ENCODE measurements at regions not wholly inside any gene's neighbourhood (a gene's known extent, or its start where the extent isn't known, plus 50 kb on each side); places are given as distances from the start of the nearest gene placed in this dataset.

DNA sequence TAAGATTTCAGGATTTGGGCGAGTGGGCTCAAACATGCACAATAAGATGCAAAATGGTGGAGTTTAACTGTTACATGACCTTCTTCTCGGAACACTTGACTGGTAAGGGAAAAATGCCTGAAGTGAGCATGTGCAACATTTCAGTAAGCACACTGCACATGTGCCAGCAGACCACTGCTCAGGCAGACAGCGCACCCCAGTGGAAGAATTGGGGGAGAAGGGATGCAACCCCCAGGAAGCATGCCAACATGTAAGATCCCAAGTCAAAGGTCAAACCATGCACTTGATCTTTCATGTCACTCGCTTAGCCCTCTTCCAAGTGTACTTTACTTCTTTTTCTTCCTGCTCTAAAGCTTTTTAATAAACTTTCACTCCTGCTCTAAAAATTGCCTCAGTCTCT, 256.3 kb downstream of the CENPC start:
- Histone ChIP-seq H3K4me1 (ENCODE audit: control insufficient read depth in 1 of 2, insufficient read depth in 2 of 2, low read length in 2 of 2) (no peaks in the 10 kb centered on the region), H2AFZ (ENCODE audit: insufficient read depth, low read length, poor library complexity) (no peak overlapping the region), H3K27me3 (ENCODE audit: insufficient read depth, low read length) (no peaks in the 10 kb centered on the region), H3K9ac (ENCODE audit: low read length) (no peak overlapping the region), H3K14ac (ENCODE audit: low read length) (no peak overlapping the region), H2BK12ac (ENCODE audit: low read length) (no peak overlapping the region), H4K12ac (ENCODE audit: low read depth, low read length) (no peak overlapping the region), H3K79me2 (ENCODE audit: control insufficient read depth, insufficient read depth, low read length, poor library complexity) (no peaks in the 10 kb centered on the region), H4K91ac (ENCODE audit: low read depth, low read length) (no peak overlapping the region), H4K8ac (ENCODE audit: low read depth, low read length) (no peak overlapping the region), H2BK120ac (ENCODE audit: insufficient read depth, low read length, poor library complexity) (no peak overlapping the region), H2BK5ac (ENCODE audit: low read depth, low read length, poor library complexity) (no peak overlapping the region), H3K9me3 (ENCODE audit: insufficient read depth, low read depth, low read length) (peaks cover 7% of the 10 kb centered on the region), H3K4me3 (ENCODE audit: low read depth, low read length) (no peak overlapping the region), H3K4ac (ENCODE audit: low read depth, low read length) (no peak overlapping the region), H3K23ac (ENCODE audit: low read length) (no peak overlapping the region), H3K18ac (ENCODE audit: low read length) (no peak overlapping the region), H3K79me1 (ENCODE audit: low read length) (no peaks in the 10 kb centered on the region), H3K36me3 (ENCODE audit: control insufficient read depth in 1 of 2, insufficient read depth in 2 of 2, low read length in 2 of 2) (no peaks in the 10 kb centered on the region), H3K4me2 (ENCODE audit: low read length) (no peak overlapping the region), H2AK5ac (ENCODE audit: low read length) (no peak overlapping the region), H3K27ac (ENCODE audit: low read depth, low read length) (no peak overlapping the region)
- DNase-seq, result no peak
- no CpG with 5 or more reads among the region's 4 CpGs for WGBS (ENCODE audit: extremely low coverage, insufficient coverage, insufficient read length)

DNA sequence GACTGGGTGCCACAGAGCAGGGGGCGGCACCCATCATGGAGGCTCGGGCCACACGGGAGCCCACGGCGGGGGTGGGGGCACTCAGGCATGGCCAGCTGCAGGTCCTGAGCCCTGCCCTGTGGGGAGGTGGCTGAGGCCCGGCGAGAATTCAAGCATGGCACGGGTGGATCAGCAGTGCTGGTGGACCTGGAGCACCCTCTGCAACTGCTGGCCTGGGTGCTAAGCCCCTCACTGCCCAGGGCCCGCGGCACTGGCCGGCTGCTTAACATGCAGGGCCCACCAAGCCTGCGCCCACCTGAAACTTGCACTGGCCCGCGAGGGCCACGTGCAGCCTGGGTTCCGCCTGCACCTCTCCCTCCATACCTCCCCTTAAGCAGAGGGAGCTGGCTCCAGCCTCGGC, 258.6 kb downstream of the CENPC start:
- H3K4me1 ChIP-seq (ENCODE audit: control insufficient read depth in 1 of 2, insufficient read depth in 2 of 2, low read length in 2 of 2), result no peaks in the 10 kb centered on the region
- no peaks in the 10 kb centered on the region for H3K27me3 ChIP-seq (ENCODE audit: insufficient read depth, low read length)
- no peak for DNase-seq
- no peak overlapping the region for H2BK5ac ChIP-seq (ENCODE audit: low read depth, low read length, poor library complexity)
- H3K14ac ChIP-seq (ENCODE audit: low read length), result no peak overlapping the region
- no peaks in the 10 kb centered on the region for H3K79me2 ChIP-seq (ENCODE audit: control insufficient read depth, insufficient read depth, low read length, poor library complexity)
- H3K18ac ChIP-seq (ENCODE audit: low read length), result no peak overlapping the region
- no peak overlapping the region for H2AK5ac ChIP-seq (ENCODE audit: low read length)
- H4K12ac ChIP-seq (ENCODE audit: low read depth, low read length), result no peak overlapping the region
- H4K8ac ChIP-seq (ENCODE audit: low read depth, low read length), result no peak overlapping the region
- no peaks in the 10 kb centered on the region for H3K36me3 ChIP-seq (ENCODE audit: control insufficient read depth in 1 of 2, insufficient read depth in 2 of 2, low read length in 2 of 2)
- H3K9ac ChIP-seq (ENCODE audit: low read length), result no peak overlapping the region
- H3K4me3 ChIP-seq (ENCODE audit: low read depth, low read length), result no peak overlapping the region
- WGBS (ENCODE audit: extremely low coverage, insufficient coverage, insufficient read length), result no CpG with 5 or more reads among the region's 17 CpGs
- no peak overlapping the region for H2BK12ac ChIP-seq (ENCODE audit: low read length)
- peaks cover 12% of the 10 kb centered on the region for H3K9me3 ChIP-seq (ENCODE audit: insufficient read depth, low read depth, low read length)
- H3K4me2 ChIP-seq (ENCODE audit: low read length), result no peak overlapping the region
- no peaks in the 10 kb centered on the region for H3K79me1 ChIP-seq (ENCODE audit: low read length)
- H3K23ac ChIP-seq (ENCODE audit: low read length), result no peak overlapping the region
- no peak overlapping the region for H3K27ac ChIP-seq (ENCODE audit: low read depth, low read length)
- H2BK120ac ChIP-seq (ENCODE audit: insufficient read depth, low read length, poor library complexity), result no peak overlapping the region
- no peak overlapping the region for H2AFZ ChIP-seq (ENCODE audit: insufficient read depth, low read length, poor library complexity)
- H3K4ac ChIP-seq (ENCODE audit: low read depth, low read length), result no peak overlapping the region
- H4K91ac ChIP-seq (ENCODE audit: low read depth, low read length), result no peak overlapping the region

DNA sequence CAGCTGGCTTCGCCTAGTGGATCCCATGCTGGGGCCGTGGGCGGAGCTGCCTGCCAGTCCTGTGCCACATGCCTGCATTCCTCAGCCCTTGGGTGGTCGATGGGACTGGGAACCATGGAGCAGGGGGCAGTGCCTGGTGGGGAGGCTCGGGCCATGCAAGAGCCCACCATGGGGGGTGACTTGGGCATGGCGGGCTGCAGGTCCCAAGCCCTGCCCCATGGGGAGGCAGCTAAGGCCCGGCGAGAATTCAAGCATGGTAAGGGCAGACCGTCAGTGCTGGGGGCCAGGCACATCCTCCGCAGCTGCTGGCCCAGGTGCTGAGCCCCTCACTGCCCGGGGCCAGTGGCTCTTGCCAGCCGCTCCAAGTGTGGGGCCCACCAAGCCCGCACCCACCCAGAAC, 262.6 kb downstream of the CENPC start:
- no peaks in the 10 kb centered on the region for H3K27me3 ChIP-seq (ENCODE audit: insufficient read depth, low read length)
- H3K36me3 ChIP-seq (ENCODE audit: control insufficient read depth in 1 of 2, insufficient read depth in 2 of 2, low read length in 2 of 2), result no peaks in the 10 kb centered on the region
- H3K79me1 ChIP-seq (ENCODE audit: low read length), result no peaks in the 10 kb centered on the region
- no peak overlapping the region for H2AK5ac ChIP-seq (ENCODE audit: low read length)
- H4K91ac ChIP-seq (ENCODE audit: low read depth, low read length), result no peak overlapping the region
- no CpG with 5 or more reads among the region's 13 CpGs for WGBS (ENCODE audit: extremely low coverage, insufficient coverage, insufficient read length)
- H3K4ac ChIP-seq (ENCODE audit: low read depth, low read length), result no peak overlapping the region
- DNase-seq, result no peak
- no peak overlapping the region for H4K8ac ChIP-seq (ENCODE audit: low read depth, low read length)
- peaks cover 12% of the 10 kb centered on the region for H3K9me3 ChIP-seq (ENCODE audit: insufficient read depth, low read depth, low read length)
- no peak overlapping the region for H3K4me2 ChIP-seq (ENCODE audit: low read length)
- no peak overlapping the region for H2AFZ ChIP-seq (ENCODE audit: insufficient read depth, low read length, poor library complexity)
- H2BK120ac ChIP-seq (ENCODE audit: insufficient read depth, low read length, poor library complexity), result no peak overlapping the region
- no peak overlapping the region for H3K4me3 ChIP-seq (ENCODE audit: low read depth, low read length)
- no peak overlapping the region for H3K18ac ChIP-seq (ENCODE audit: low read length)
- no peak overlapping the region for H3K27ac ChIP-seq (ENCODE audit: low read depth, low read length)
- no peaks in the 10 kb centered on the region for H3K79me2 ChIP-seq (ENCODE audit: control insufficient read depth, insufficient read depth, low read length, poor library complexity)
- H2BK12ac ChIP-seq (ENCODE audit: low read length), result no peak overlapping the region
- no peak overlapping the region for H2BK5ac ChIP-seq (ENCODE audit: low read depth, low read length, poor library complexity)
- no peak overlapping the region for H4K12ac ChIP-seq (ENCODE audit: low read depth, low read length)
- H3K23ac ChIP-seq (ENCODE audit: low read length), result no peak overlapping the region
- no peaks in the 10 kb centered on the region for H3K4me1 ChIP-seq (ENCODE audit: control insufficient read depth in 1 of 2, insufficient read depth in 2 of 2, low read length in 2 of 2)
- H3K9ac ChIP-seq (ENCODE audit: low read length), result no peak overlapping the region
- H3K14ac ChIP-seq (ENCODE audit: low read length), result no peak overlapping the region

DNA sequence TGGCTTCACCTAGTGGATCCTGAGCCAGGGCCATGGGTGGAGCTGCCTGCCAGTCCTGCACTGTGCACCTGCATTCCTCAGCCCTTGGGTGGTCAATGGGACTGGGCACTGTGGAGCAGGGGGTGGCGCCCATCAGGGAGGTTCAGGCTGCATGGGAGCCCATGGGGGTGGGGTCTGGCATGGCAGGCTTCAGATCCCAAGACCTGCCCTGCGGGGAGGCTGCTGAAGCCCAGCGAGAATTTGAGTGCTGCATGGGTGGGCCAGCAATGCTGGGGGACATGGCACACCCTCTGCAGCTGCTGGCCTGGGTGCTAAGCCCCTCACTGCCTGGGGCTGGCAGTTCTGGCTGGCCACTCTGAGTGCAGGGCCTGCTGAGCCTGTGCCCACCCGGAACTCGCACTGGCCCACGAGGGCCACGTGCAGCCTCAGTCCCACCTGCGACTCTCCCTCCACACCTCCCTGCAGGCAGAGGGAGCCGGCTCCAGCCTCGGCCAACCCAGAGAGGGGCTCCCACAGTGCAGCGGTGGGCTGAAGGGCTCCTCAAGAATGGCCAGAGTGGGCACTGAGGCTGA, 270.0 kb downstream of the CENPC start:
- Histone ChIP-seq H3K9ac (ENCODE audit: low read length) (no peak overlapping the region), H4K91ac (ENCODE audit: low read depth, low read length) (no peak overlapping the region), H2BK12ac (ENCODE audit: low read length) (no peak overlapping the region), H3K36me3 (ENCODE audit: control insufficient read depth in 1 of 2, insufficient read depth in 2 of 2, low read length in 2 of 2) (peaks cover 0 to 3% of the 10 kb centered on the region in 2 experiments), H3K9me3 (ENCODE audit: insufficient read depth, low read depth, low read length) (peaks cover 11% of the 10 kb centered on the region), H2BK120ac (ENCODE audit: insufficient read depth, low read length, poor library complexity) (no peak overlapping the region), H3K4me1 (ENCODE audit: control insufficient read depth in 1 of 2, insufficient read depth in 2 of 2, low read length in 2 of 2) (no peaks in the 10 kb centered on the region), H3K4me3 (ENCODE audit: low read depth, low read length) (no peak overlapping the region), H4K8ac (ENCODE audit: low read depth, low read length) (no peak overlapping the region), H2BK5ac (ENCODE audit: low read depth, low read length, poor library complexity) (no peak overlapping the region), H2AK5ac (ENCODE audit: low read length) (no peak overlapping the region), H3K14ac (ENCODE audit: low read length) (no peak overlapping the region), H2AFZ (ENCODE audit: insufficient read depth, low read length, poor library complexity) (no peak overlapping the region), H4K12ac (ENCODE audit: low read depth, low read length) (no peak overlapping the region), H3K79me2 (ENCODE audit: control insufficient read depth, insufficient read depth, low read length, poor library complexity) (no peaks in the 10 kb centered on the region), H3K4ac (ENCODE audit: low read depth, low read length) (no peak overlapping the region), H3K23ac (ENCODE audit: low read length) (no peak overlapping the region), H3K79me1 (ENCODE audit: low read length) (no peaks in the 10 kb centered on the region), H3K27me3 (ENCODE audit: insufficient read depth, low read length) (no peaks in the 10 kb centered on the region), H3K18ac (ENCODE audit: low read length) (no peak overlapping the region), H3K27ac (ENCODE audit: low read depth, low read length) (no peak overlapping the region), H3K4me2 (ENCODE audit: low read length) (no peak overlapping the region)
- DNase-seq, result no peak
- WGBS (ENCODE audit: extremely low coverage, insufficient coverage, insufficient read length), result no CpG with 5 or more reads among the region's 11 CpGs
